WTC11 (cell line): ENCODE measurements at regions not wholly inside any gene's neighbourhood (a gene's known extent, or its start where the extent isn't known, plus 50 kb on each side); places are given as distances from the start of the nearest gene placed in this dataset.

Experiments used
- ATAC-seq: fragments of 200-7000 bp; cut with Tn5 transposase; 2 replicates; pipeline ENCODE4 v1.10.0; 2021; ENCODE audit warnings: mild to moderate bottlenecking, moderate library complexity
- CTCF ChIA-PET: fragments of 300-600 bp; sonication (Branson Sonifier 250); formaldehyde crosslinking; loops from one replicate; lab custom pipeline; 2021; ENCODE audit warnings: antibody characterized with exemption; lab: Charles Lee
- POLR2A ChIA-PET: fragments of 350-600 bp; sonication (Branson Sonifier 250); formaldehyde crosslinking; loops from one replicate; lab custom pipeline; 2021; ENCODE audit warnings: antibody characterized with exemption; lab: Charles Lee
- DNase-seq: peaks from one replicate; pipeline ENCODE4 v3.0.0; 2021; ENCODE audit warnings: low spot score
- H3K27ac Mint-ChIP-seq: 2 replicates; pipeline ENCODE4 v1.8.0; 2021; ENCODE audit warnings: mixed read lengths
- H3K27me3 Mint-ChIP-seq: 2 replicates; pipeline ENCODE4 v1.8.0; 2021; ENCODE audit warnings: low read depth, mild to moderate bottlenecking, moderate library complexity, mixed read lengths
- H3K36me3 Mint-ChIP-seq: 2 replicates; pipeline ENCODE4 v1.8.0; 2021; ENCODE audit warnings: mixed read lengths
- H3K4me1 Mint-ChIP-seq: 2 replicates; pipeline ENCODE4 v1.8.0; 2022; ENCODE audit warnings: mixed read lengths
- H3K4me3 Mint-ChIP-seq: 2 replicates; pipeline ENCODE4 v1.8.0; 2021; ENCODE audit warnings: mild to moderate bottlenecking, moderate library complexity, mixed read lengths
- H3K9me3 Mint-ChIP-seq: 2 replicates; pipeline ENCODE4 v1.8.0; 2021; ENCODE audit warnings: mixed read lengths
- CBFB ChIP-seq: sonication (generic); formaldehyde crosslinking; IDR thresholded peaks from 2 replicates; pipeline ENCODE4 v1.8.1; 2022; ENCODE audit warnings: mild to moderate bottlenecking, low read depth, missing genetic modification reagents
- CREB1 ChIP-seq: sonication (generic); formaldehyde crosslinking; IDR thresholded peaks from 2 replicates; pipeline ENCODE4 v1.8.0; 2023; ENCODE audit warnings: mild to moderate bottlenecking, missing genetic modification reagents
- EMX1 ChIP-seq: fragments of 250-450 bp; sonication (Bioruptor Pico); IDR thresholded peaks from 2 replicates; pipeline ENCODE4 v1.8.0; 2021; ENCODE audit warnings: mild to moderate bottlenecking
- GTF2I ChIP-seq: fragments of 250-450 bp; sonication (Bioruptor Pico); conservative IDR thresholded peaks from 2 replicates; pipeline ENCODE4 v1.4.0; 2021; ENCODE audit warnings: mild to moderate bottlenecking
- IRF2 ChIP-seq: sonication (generic); formaldehyde crosslinking; IDR thresholded peaks from 2 replicates; pipeline ENCODE4 v1.8.0; 2022; ENCODE audit warnings: low read depth, missing genetic modification reagents, borderline replicate concordance
- KAT7 ChIP-seq: sonication (generic); formaldehyde crosslinking; IDR thresholded peaks from 2 replicates; pipeline ENCODE4 v1.8.1; 2023; ENCODE audit warnings: missing genetic modification reagents, mild to moderate bottlenecking, borderline replicate concordance
- MYBL2 ChIP-seq: sonication (generic); formaldehyde crosslinking; IDR thresholded peaks from 2 replicates; pipeline ENCODE4 v1.8.1; 2023; ENCODE audit warnings: mild to moderate bottlenecking, moderate library complexity, missing genetic modification reagents
- NFYB ChIP-seq: sonication (generic); formaldehyde crosslinking; conservative IDR thresholded peaks from 2 replicates; pipeline ENCODE4 v1.8.0; 2022; ENCODE audit warnings: low read depth, missing genetic modification reagents
- NR1H2 ChIP-seq: sonication (generic); formaldehyde crosslinking; IDR thresholded peaks from 2 replicates; pipeline ENCODE4 v1.9.0; 2021; ENCODE audit warnings: mild to moderate bottlenecking, moderate library complexity, missing genetic modification reagents
- SMAD3 ChIP-seq: sonication (generic); formaldehyde crosslinking; IDR thresholded peaks from 2 replicates; pipeline ENCODE4 v1.8.0; 2022; ENCODE audit warnings: missing genetic modification reagents, mild to moderate bottlenecking, borderline replicate concordance
- SOX15 ChIP-seq: fragments of 250-450 bp; sonication (Bioruptor Pico); IDR thresholded peaks from 2 replicates; pipeline ENCODE4 v1.9.0; 2021; ENCODE audit warnings: mild to moderate bottlenecking
- ZNF263 ChIP-seq: sonication (generic); formaldehyde crosslinking; IDR thresholded peaks from 2 replicates; pipeline ENCODE4 v1.8.1; 2022; ENCODE audit warnings: low read depth, mild to moderate bottlenecking, moderate library complexity, missing genetic modification reagents
- ZNF396 ChIP-seq: fragments of 250-450 bp; sonication (Bioruptor Pico); IDR thresholded peaks from 2 replicates; pipeline ENCODE4 v1.8.0; 2021; ENCODE audit warnings: mild to moderate bottlenecking, moderate library complexity, borderline replicate concordance
- ZNF671 ChIP-seq: fragments of 250-450 bp; sonication (Bioruptor Pico); IDR thresholded peaks from 2 replicates; pipeline ENCODE4 v1.8.0; 2021; ENCODE audit warnings: mild to moderate bottlenecking
- TF ChIP-seq, protein P1 (sequence below): fragments of 250-450 bp; sonication (Bioruptor Pico); IDR thresholded peaks from 2 replicates; pipeline ENCODE4 v1.8.0; 2021; ENCODE audit warnings: mild to moderate bottlenecking
- TF ChIP-seq, protein P2 (sequence below): fragments of 250-450 bp; sonication (Bioruptor Pico); IDR thresholded peaks from 2 replicates; pipeline ENCODE4 v1.9.0; 2021; ENCODE audit warnings: mild to moderate bottlenecking
- TF ChIP-seq, protein P3 (sequence below): sonication (generic); formaldehyde crosslinking; IDR thresholded peaks from 2 replicates; pipeline ENCODE4 v1.8.1; 2022; ENCODE audit warnings: low read depth, mild to moderate bottlenecking, moderate library complexity, missing genetic modification reagents, borderline replicate concordance
- TF ChIP-seq, protein P4 (sequence below): sonication (generic); formaldehyde crosslinking; IDR thresholded peaks from 2 replicates; pipeline ENCODE4 v1.8.1; 2023; ENCODE audit warnings: mild to moderate bottlenecking, missing genetic modification reagents, moderate library complexity
- TF ChIP-seq, protein P5 (sequence below): sonication (generic); formaldehyde crosslinking; IDR thresholded peaks from 2 replicates; pipeline ENCODE4 v1.8.1; 2022; ENCODE audit warnings: mild to moderate bottlenecking, moderate library complexity, missing genetic modification reagents
- TF ChIP-seq, protein P6 (sequence below): sonication (generic); formaldehyde crosslinking; IDR thresholded peaks from 2 replicates; pipeline ENCODE4 v1.8.1; 2022; ENCODE audit warnings: missing genetic modification reagents, borderline replicate concordance
- TF ChIP-seq, protein P7 (sequence below): sonication (generic); formaldehyde crosslinking; IDR thresholded peaks from 2 replicates; pipeline ENCODE4 v1.8.1; 2023; ENCODE audit warnings: mild to moderate bottlenecking, missing genetic modification reagents, borderline replicate concordance

DNA sequence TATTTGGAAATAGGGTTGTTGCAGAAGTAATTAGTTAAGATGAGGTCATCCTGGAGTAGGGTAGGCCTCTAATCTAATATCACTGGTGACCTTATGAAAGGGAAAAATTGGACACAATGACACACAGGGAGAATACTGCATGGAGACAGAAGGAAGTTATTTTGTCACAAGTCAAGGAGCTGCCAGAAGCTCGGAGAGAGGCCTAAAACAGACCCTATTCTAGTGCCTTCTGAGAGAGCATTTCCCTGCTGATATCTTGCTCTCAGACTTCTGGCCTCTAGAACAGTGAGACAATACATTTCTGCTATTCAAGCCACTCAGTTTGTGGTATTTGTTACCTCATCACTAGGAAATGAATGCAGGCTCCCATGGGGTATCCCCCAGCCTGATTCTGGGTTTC lies 332.9 kb downstream of the CSNK1G3 start:
- H3K9me3 Mint-ChIP-seq = peaks cover 19% of the 10 kb centered on the region
- TF ChIP-seq, protein P1, sequence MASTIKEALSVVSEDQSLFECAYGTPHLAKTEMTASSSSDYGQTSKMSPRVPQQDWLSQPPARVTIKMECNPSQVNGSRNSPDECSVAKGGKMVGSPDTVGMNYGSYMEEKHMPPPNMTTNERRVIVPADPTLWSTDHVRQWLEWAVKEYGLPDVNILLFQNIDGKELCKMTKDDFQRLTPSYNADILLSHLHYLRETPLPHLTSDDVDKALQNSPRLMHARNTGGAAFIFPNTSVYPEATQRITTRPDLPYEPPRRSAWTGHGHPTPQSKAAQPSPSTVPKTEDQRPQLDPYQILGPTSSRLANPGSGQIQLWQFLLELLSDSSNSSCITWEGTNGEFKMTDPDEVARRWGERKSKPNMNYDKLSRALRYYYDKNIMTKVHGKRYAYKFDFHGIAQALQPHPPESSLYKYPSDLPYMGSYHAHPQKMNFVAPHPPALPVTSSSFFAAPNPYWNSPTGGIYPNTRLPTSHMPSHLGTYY (CRISPR knock-in tag) = no peak
- TF ChIP-seq IRF2 (CRISPR knock-in tag) = no peak
- TF ChIP-seq NFYB (CRISPR knock-in tag) = no peak
- no peak for TF ChIP-seq MYBL2
- TF ChIP-seq, protein P2, sequence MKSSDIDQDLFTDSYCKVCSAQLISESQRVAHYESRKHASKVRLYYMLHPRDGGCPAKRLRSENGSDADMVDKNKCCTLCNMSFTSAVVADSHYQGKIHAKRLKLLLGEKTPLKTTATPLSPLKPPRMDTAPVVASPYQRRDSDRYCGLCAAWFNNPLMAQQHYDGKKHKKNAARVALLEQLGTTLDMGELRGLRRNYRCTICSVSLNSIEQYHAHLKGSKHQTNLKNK (CRISPR knock-in tag) = no peak
- no peak for TF ChIP-seq CREB1 (CRISPR knock-in tag)
- 0 out of 2 replicates have a peak, but pooled peaks cover 2% of the 10 kb centered on the region for H3K36me3 Mint-ChIP-seq
- POLR2A ChIA-PET = no interaction called here
- ATAC-seq (no peak), DNase-seq (no peak)
- no peaks in the 10 kb centered on the region for H3K27me3 Mint-ChIP-seq
- CTCF ChIA-PET = no interaction called here
- H3K4me1 Mint-ChIP-seq = no peaks in the 10 kb centered on the region
- H3K27ac Mint-ChIP-seq = no peak overlapping the region
- no peak overlapping the region for H3K4me3 Mint-ChIP-seq

DNA sequence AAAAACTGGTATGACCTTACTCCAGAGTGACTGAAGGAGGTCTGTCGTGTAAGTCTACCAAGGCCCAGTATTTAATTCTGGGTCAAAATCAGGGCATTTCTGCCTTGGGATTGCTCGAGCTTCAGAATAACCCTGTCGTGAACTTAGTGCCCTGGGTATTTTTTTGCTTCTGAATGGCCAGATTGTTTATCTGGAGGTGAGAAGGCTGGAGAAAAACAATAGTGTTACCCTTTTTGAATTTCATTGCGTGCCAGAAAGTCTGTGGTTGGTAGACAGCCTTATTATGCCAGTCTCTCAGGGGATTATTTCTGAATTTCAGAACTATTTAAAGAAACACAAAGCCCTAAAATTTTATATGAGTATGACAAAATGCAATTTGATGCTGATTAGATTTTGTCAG lies 323.4 kb downstream of the CSNK1G3 start:
- CTCF ChIA-PET = no interaction called here
- peaks cover 21% of the 10 kb centered on the region for H3K9me3 Mint-ChIP-seq

More for the DNA sequence above, 323.4 kb downstream of the CSNK1G3 start:
- ATAC-seq (no peak), DNase-seq (no peak)
- H3K36me3 Mint-ChIP-seq = no peaks in the 10 kb centered on the region
- no peaks in the 10 kb centered on the region for H3K4me1 Mint-ChIP-seq
- H3K27ac Mint-ChIP-seq = no peak overlapping the region
- peaks cover 11% of the 10 kb centered on the region for H3K27me3 Mint-ChIP-seq
- H3K4me3 Mint-ChIP-seq = no peak overlapping the region
- POLR2A ChIA-PET = no interaction called here
- TF ChIP-seq, protein P3, sequence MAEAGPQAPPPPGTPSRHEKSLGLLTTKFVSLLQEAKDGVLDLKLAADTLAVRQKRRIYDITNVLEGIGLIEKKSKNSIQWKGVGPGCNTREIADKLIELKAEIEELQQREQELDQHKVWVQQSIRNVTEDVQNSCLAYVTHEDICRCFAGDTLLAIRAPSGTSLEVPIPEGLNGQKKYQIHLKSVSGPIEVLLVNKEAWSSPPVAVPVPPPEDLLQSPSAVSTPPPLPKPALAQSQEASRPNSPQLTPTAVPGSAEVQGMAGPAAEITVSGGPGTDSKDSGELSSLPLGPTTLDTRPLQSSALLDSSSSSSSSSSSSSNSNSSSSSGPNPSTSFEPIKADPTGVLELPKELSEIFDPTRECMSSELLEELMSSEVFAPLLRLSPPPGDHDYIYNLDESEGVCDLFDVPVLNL (CRISPR knock-in tag) = no peak
- TF ChIP-seq ZNF263 = no peak
- TF ChIP-seq SOX15 (CRISPR knock-in tag) = no peak
- TF ChIP-seq, protein P4, sequence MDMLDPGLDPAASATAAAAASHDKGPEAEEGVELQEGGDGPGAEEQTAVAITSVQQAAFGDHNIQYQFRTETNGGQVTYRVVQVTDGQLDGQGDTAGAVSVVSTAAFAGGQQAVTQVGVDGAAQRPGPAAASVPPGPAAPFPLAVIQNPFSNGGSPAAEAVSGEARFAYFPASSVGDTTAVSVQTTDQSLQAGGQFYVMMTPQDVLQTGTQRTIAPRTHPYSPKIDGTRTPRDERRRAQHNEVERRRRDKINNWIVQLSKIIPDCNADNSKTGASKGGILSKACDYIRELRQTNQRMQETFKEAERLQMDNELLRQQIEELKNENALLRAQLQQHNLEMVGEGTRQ (CRISPR knock-in tag) = no peak
- no peak for TF ChIP-seq CBFB (CRISPR knock-in tag)
- no peak for TF ChIP-seq EMX1 (CRISPR knock-in tag)
- TF ChIP-seq GTF2I (CRISPR knock-in tag) = no peak
- TF ChIP-seq, protein P5, sequence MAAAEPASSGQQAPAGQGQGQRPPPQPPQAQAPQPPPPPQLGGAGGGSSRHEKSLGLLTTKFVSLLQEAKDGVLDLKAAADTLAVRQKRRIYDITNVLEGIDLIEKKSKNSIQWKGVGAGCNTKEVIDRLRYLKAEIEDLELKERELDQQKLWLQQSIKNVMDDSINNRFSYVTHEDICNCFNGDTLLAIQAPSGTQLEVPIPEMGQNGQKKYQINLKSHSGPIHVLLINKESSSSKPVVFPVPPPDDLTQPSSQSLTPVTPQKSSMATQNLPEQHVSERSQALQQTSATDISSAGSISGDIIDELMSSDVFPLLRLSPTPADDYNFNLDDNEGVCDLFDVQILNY = no peak
- TF ChIP-seq CREB1 (CRISPR knock-in tag) = no peak
- no peak for TF ChIP-seq ZNF396 (CRISPR knock-in tag)
- no peak for TF ChIP-seq ZNF671 (CRISPR knock-in tag)
- TF ChIP-seq NR1H2 (CRISPR knock-in tag) = no peak
- TF ChIP-seq KAT7 = no peak
- TF ChIP-seq SMAD3 (CRISPR knock-in tag) = no peak
- TF ChIP-seq, protein P6, sequence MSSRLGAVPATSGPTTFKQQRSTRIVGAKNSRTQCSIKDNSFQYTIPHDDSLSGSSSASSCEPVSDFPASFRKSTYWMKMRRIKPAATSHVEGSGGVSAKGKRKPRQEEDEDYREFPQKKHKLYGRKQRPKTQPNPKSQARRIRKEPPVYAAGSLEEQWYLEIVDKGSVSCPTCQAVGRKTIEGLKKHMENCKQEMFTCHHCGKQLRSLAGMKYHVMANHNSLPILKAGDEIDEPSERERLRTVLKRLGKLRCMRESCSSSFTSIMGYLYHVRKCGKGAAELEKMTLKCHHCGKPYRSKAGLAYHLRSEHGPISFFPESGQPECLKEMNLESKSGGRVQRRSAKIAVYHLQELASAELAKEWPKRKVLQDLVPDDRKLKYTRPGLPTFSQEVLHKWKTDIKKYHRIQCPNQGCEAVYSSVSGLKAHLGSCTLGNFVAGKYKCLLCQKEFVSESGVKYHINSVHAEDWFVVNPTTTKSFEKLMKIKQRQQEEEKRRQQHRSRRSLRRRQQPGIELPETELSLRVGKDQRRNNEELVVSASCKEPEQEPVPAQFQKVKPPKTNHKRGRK (CRISPR knock-in tag) = no peak
- TF ChIP-seq, protein P7, sequence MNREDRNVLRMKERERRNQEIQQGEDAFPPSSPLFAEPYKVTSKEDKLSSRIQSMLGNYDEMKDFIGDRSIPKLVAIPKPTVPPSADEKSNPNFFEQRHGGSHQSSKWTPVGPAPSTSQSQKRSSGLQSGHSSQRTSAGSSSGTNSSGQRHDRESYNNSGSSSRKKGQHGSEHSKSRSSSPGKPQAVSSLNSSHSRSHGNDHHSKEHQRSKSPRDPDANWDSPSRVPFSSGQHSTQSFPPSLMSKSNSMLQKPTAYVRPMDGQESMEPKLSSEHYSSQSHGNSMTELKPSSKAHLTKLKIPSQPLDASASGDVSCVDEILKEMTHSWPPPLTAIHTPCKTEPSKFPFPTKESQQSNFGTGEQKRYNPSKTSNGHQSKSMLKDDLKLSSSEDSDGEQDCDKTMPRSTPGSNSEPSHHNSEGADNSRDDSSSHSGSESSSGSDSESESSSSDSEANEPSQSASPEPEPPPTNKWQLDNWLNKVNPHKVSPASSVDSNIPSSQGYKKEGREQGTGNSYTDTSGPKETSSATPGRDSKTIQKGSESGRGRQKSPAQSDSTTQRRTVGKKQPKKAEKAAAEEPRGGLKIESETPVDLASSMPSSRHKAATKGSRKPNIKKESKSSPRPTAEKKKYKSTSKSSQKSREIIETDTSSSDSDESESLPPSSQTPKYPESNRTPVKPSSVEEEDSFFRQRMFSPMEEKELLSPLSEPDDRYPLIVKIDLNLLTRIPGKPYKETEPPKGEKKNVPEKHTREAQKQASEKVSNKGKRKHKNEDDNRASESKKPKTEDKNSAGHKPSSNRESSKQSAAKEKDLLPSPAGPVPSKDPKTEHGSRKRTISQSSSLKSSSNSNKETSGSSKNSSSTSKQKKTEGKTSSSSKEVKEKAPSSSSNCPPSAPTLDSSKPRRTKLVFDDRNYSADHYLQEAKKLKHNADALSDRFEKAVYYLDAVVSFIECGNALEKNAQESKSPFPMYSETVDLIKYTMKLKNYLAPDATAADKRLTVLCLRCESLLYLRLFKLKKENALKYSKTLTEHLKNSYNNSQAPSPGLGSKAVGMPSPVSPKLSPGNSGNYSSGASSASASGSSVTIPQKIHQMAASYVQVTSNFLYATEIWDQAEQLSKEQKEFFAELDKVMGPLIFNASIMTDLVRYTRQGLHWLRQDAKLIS (CRISPR knock-in tag) = no peak
